DOHH2 (cell line): ENCODE measurements at regions not wholly inside any gene's neighbourhood (a gene's known extent, or its start where the extent isn't known, plus 50 kb on each side); places are given as distances from the start of the nearest gene placed in this dataset.

Source experiments
- EZH2phosphoT487 ChIP-seq: fragments of 200-600 bp; sonication (generic); IDR thresholded peaks from 2 replicates; pipeline ENCODE4 v1.6.1; 2017; ENCODE audit warnings: borderline replicate concordance, mild to moderate bottlenecking, antibody characterized with exemption, low read length, moderate library complexity, mixed read lengths
- TF ChIP-seq, protein P1 (sequence below): fragments of 200-600 bp; sonication (generic); IDR thresholded peaks from one replicate; pipeline ENCODE4 v1.5.1; 2014; ENCODE audit warnings: antibody characterized with exemption, mild to moderate bottlenecking, low read depth, low read length; ENCODE audit not compliant: poor library complexity, severe bottlenecking

DNA sequence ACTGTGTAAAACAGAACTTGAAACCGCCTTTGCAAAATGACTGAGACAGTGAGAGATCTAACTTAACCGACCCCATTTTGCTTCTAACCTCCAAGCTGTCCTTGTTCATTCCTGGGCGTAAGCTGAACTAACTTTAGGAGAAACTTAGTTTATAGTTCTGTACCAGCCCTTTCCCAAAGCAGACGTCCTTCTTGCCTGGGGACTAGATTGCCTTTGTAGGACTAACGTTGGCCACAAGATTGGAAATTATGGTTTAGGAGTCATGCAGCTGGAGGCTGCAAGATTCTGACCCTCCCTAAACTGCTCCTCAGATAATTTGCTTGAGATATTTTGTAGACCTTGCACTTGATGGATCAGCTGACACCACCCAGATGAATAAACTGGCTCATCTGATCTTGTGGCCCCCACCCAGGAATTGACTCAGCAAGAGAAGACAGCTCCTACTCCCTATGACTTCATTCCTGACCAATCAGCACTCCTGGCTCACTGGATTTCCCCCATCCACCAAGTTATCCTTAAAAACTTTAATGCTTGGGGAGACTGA, 219.9 kb upstream of the PROK2 start:
- TF ChIP-seq, protein P1, sequence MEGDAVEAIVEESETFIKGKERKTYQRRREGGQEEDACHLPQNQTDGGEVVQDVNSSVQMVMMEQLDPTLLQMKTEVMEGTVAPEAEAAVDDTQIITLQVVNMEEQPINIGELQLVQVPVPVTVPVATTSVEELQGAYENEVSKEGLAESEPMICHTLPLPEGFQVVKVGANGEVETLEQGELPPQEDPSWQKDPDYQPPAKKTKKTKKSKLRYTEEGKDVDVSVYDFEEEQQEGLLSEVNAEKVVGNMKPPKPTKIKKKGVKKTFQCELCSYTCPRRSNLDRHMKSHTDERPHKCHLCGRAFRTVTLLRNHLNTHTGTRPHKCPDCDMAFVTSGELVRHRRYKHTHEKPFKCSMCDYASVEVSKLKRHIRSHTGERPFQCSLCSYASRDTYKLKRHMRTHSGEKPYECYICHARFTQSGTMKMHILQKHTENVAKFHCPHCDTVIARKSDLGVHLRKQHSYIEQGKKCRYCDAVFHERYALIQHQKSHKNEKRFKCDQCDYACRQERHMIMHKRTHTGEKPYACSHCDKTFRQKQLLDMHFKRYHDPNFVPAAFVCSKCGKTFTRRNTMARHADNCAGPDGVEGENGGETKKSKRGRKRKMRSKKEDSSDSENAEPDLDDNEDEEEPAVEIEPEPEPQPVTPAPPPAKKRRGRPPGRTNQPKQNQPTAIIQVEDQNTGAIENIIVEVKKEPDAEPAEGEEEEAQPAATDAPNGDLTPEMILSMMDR = no peak
- TF ChIP-seq EZH2phosphoT487 = no peak
